ENCODE measurements at regions not wholly inside any gene's neighbourhood (a gene's known extent, or its start where the extent isn't known, plus 50 kb on each side); places are given as distances from the start of the nearest gene placed in this dataset.

- TF ChIP-seq, protein P1, sequence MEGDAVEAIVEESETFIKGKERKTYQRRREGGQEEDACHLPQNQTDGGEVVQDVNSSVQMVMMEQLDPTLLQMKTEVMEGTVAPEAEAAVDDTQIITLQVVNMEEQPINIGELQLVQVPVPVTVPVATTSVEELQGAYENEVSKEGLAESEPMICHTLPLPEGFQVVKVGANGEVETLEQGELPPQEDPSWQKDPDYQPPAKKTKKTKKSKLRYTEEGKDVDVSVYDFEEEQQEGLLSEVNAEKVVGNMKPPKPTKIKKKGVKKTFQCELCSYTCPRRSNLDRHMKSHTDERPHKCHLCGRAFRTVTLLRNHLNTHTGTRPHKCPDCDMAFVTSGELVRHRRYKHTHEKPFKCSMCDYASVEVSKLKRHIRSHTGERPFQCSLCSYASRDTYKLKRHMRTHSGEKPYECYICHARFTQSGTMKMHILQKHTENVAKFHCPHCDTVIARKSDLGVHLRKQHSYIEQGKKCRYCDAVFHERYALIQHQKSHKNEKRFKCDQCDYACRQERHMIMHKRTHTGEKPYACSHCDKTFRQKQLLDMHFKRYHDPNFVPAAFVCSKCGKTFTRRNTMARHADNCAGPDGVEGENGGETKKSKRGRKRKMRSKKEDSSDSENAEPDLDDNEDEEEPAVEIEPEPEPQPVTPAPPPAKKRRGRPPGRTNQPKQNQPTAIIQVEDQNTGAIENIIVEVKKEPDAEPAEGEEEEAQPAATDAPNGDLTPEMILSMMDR (IDR thresholded peaks at IDR 0.05; ENCODE audit: unreplicated experiment): no peak
- CTCF ChIA-PET: interaction anchor here (0.9 kb wide), 1 partner anchor 23 kb away, joined by 3 read pairs; no protein-coding TSS in a partner anchor
- H3K27ac Mint-ChIP-seq (ENCODE audit: low read depth, unreplicated experiment): peak overlapping the region; percentile 22
- peaks cover 31% of the 10 kb centered on the region for H3K36me3 Mint-ChIP-seq (ENCODE audit: insufficient read depth, unreplicated experiment)
- POLR2A ChIA-PET: interaction anchor here (1.0 to 1.2 kb wide), 2 partner anchors 11 to 13 kb away, joined by 3 to 5 read pairs; no protein-coding TSS in a partner anchor
- H3K9me3 Mint-ChIP-seq (ENCODE audit: unreplicated experiment): no peaks in the 10 kb centered on the region
- no TSS peak for BruUV-seq (replicated peaks)
- intact Hi-C loops (cut with micrococcal nuclease): no loop called here
- H3K4me1 Mint-ChIP-seq (ENCODE audit: insufficient read depth, unreplicated experiment): peaks cover 28% of the 10 kb centered on the region
- H3K27me3 Mint-ChIP-seq (ENCODE audit: insufficient read depth, unreplicated experiment): no peaks in the 10 kb centered on the region
- DNase-seq (ENCODE audit: unreplicated experiment): no peak
- H3K4me3 Mint-ChIP-seq (ENCODE audit: unreplicated experiment): no peak overlapping the region
Observed at GRCh38 chr5:1952021-1952420, 69.3 kb upstream of the IRX4 start.

DNA sequence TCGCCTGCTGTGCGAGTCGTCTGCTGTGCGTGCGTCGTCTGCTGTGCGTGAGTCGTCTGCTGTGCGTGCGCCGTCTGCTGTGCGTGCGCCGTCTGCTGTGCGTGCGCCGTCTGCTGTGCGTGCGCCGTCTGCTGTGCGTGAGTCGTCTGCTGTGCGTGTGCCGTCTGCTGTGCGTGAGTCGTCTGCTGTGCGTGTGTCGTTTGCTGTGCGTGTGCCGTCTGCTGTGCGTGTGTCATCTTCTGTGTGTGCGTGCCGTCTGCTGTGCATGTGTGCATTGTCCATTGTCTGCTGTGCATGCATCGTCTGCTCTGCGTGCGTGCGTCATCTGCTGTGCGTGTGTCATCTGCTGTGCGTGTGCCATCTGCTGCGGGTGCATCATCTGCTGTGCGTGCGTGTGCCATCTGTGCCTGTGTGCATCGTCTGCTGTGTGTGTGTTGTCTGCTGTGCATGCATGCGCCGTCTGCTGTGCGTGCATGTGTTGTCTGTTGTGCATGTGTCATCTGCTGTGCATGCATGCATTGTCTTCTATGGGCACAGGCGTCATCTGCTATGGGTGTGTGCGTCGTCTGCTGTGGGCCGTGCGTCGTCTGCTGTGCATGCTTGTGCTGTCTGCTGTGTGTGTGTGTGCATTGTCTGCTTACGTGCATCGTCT, 68.6 kb upstream of the IRX4 start:
- DNase-seq (ENCODE audit: unreplicated experiment): no peak

GRCh38 chr5:1950708-1951103, 68.0 kb upstream of the IRX4 start:
- POLR2A ChIA-PET: interaction anchor here (2.7 to 5.8 kb wide), 4 partner anchors 14 to 64 kb away, joined by 36 to 144 read pairs (median 68); partner anchors contain the start of gene IRX4
- Mint-ChIP-seq H3K27ac (ENCODE audit: low read depth, unreplicated experiment) (peak overlapping the region; percentile 96), H3K36me3 (ENCODE audit: insufficient read depth, unreplicated experiment) (peaks cover 31% of the 10 kb centered on the region), H3K4me3 (ENCODE audit: unreplicated experiment) (peak overlapping the region; percentile 67), H3K9me3 (ENCODE audit: unreplicated experiment) (no peaks in the 10 kb centered on the region), H3K4me1 (ENCODE audit: insufficient read depth, unreplicated experiment) (peaks cover 28% of the 10 kb centered on the region), H3K27me3 (ENCODE audit: insufficient read depth, unreplicated experiment) (no peaks in the 10 kb centered on the region)
- TF ChIP-seq, protein P1 (IDR thresholded peaks at IDR 0.05; ENCODE audit: unreplicated experiment): no peak
- BruUV-seq (replicated peaks): no TSS peak
- CTCF ChIA-PET: interaction anchor here (0.8 kb wide), 1 partner anchor 15 kb away, joined by 6 read pairs; no protein-coding TSS in a partner anchor
- intact Hi-C loops (cut with micrococcal nuclease): loop anchor here (1.0 kb wide), 1 partner anchor 12 kb away; no protein-coding TSS in a partner anchor
- peak; percentile 94 for DNase-seq (ENCODE audit: unreplicated experiment)

More for the DNA sequence above, 68.6 kb upstream of the IRX4 start:
- peak overlapping the region; percentile 67 for H3K4me3 Mint-ChIP-seq (ENCODE audit: unreplicated experiment)
- ChIA-PET POLR2A (interaction anchor here (1.2 kb wide), 1 partner anchor 14 kb away, joined by 3 read pairs; no protein-coding TSS in a partner anchor), CTCF (no interaction called here)
- intact Hi-C loops (cut with micrococcal nuclease): no loop called here
- H3K27ac Mint-ChIP-seq (ENCODE audit: low read depth, unreplicated experiment): peak overlapping the region; percentile 96
- BruUV-seq (replicated peaks): no TSS peak
- no peaks in the 10 kb centered on the region for H3K9me3 Mint-ChIP-seq (ENCODE audit: unreplicated experiment)
- H3K4me1 Mint-ChIP-seq (ENCODE audit: insufficient read depth, unreplicated experiment): peaks cover 28% of the 10 kb centered on the region
- TF ChIP-seq, protein P1 (IDR thresholded peaks at IDR 0.05; ENCODE audit: unreplicated experiment): no peak
- H3K36me3 Mint-ChIP-seq (ENCODE audit: insufficient read depth, unreplicated experiment): peaks cover 31% of the 10 kb centered on the region
- no peaks in the 10 kb centered on the region for H3K27me3 Mint-ChIP-seq (ENCODE audit: insufficient read depth, unreplicated experiment)

GRCh38 chr5:1950096-1950707, 67.5 kb upstream of the IRX4 start:
- CTCF ChIA-PET: interaction anchor here (0.8 to 1.4 kb wide), 4 partner anchors 8 to 150 kb away, joined by 4 to 6 read pairs (median 5); no protein-coding TSS in a partner anchor
- H3K36me3 Mint-ChIP-seq (ENCODE audit: insufficient read depth, unreplicated experiment): peaks cover 31% of the 10 kb centered on the region
- H3K27me3 Mint-ChIP-seq (ENCODE audit: insufficient read depth, unreplicated experiment): no peaks in the 10 kb centered on the region
- H3K4me1 Mint-ChIP-seq (ENCODE audit: insufficient read depth, unreplicated experiment): peaks cover 28% of the 10 kb centered on the region
- POLR2A ChIA-PET: interaction anchor here (2.1 to 5.8 kb wide), 5 partner anchors 8 to 63 kb away, joined by 16 to 144 read pairs (median 58); partner anchors contain the start of gene IRX4
- intact Hi-C loops (cut with micrococcal nuclease): loop anchor here (1.0 kb wide), 1 partner anchor 12 kb away; no protein-coding TSS in a partner anchor
- no peak for DNase-seq (ENCODE audit: unreplicated experiment)
- TF ChIP-seq, protein P1 (IDR thresholded peaks at IDR 0.05; ENCODE audit: unreplicated experiment): no peak
- H3K4me3 Mint-ChIP-seq (ENCODE audit: unreplicated experiment): peak overlapping the region; percentile 67
- BruUV-seq (replicated peaks): TSS peak; percentile 60
- H3K9me3 Mint-ChIP-seq (ENCODE audit: unreplicated experiment): no peaks in the 10 kb centered on the region
- peak overlapping the region; percentile 96 for H3K27ac Mint-ChIP-seq (ENCODE audit: low read depth, unreplicated experiment)

Measured in MCF 10A (cell line).